ENCODE measurements at regions not wholly inside any gene's neighbourhood (a gene's known extent, or its start where the extent isn't known, plus 50 kb on each side); places are given as distances from the start of the nearest gene placed in this dataset.

DNA sequence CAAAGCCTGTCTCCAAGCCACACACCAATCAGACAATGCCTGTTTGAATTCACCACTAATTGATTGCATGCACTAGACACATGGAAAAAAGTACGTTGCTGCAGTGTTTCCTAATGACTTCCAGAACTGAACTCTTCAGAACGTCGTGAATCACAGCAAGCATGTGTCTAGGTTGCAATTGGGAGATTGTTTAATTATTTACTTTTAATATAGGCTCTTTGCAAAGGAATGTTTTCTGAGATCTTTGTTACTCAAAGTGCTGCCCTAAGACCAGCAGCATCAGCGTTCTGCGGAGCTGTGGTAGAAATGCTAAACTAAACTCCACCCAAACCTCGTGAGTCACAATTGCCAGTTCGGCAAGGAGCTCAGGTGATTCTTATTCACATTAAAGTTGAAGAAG is 52.7 kb upstream of the CCDC68 start:
- DNase-seq (ENCODE audit: low read depth, low spot score), result no peak
- no peaks in the 10 kb centered on the region for H3K9me3 ChIP-seq (ENCODE audit: control insufficient read depth in 1 of 2, insufficient read depth in 1 of 2, low read depth in 1 of 2, low read length in 2 of 2)
- H3K79me2 ChIP-seq (ENCODE audit: insufficient read depth, low read length), result no peaks in the 10 kb centered on the region
- no peak overlapping the region for H3K9ac ChIP-seq (ENCODE audit: low read length)
- H2AFZ ChIP-seq (ENCODE audit: low read depth, low read length, poor library complexity, severe bottlenecking), result no peak overlapping the region
- H3K9me2 ChIP-seq (ENCODE audit: insufficient read depth), result no peaks in the 10 kb centered on the region
- no peaks in the 10 kb centered on the region for H3K36me3 ChIP-seq (ENCODE audit: control insufficient read depth in 1 of 2, insufficient read depth in 2 of 2, low read length in 2 of 2)
- H4K20me1 ChIP-seq (ENCODE audit: insufficient read depth), result no peaks in the 10 kb centered on the region
- no peak overlapping the region for H3K4me2 ChIP-seq (ENCODE audit: low read length)
- ChIA-PET RAD21 (ENCODE audit: low non-redundant PET in 1 of 2, low total read pairs in 2 of 2, uncharacterized antibody in 2 of 2, unreplicated experiment in 2 of 2) (no interaction called here), POLR2A (no interaction called here), CTCF (no interaction called here)
- no peaks in the 10 kb centered on the region for H3K27me3 ChIP-seq (ENCODE audit: insufficient read depth, low read length)
- BruUV-seq (replicated peaks), result no TSS peak
- TF ChIP-seq CEBPB (IDR thresholded peaks at IDR 0.05; ENCODE audit: low read depth) (no peak), SIN3A (IDR thresholded peaks at IDR 0.05; ENCODE audit: low read depth) (no peak), ZFX (IDR thresholded peaks at IDR 0.05) (no peak), CBX3 (IDR thresholded peaks at IDR 0.05; ENCODE audit: low read depth) (no peak), JUND (IDR thresholded peaks at IDR 0.05) (no peak), RAD21 (IDR thresholded peaks at IDR 0.05; ENCODE audit: low read depth) (no peak), TCF7L2 (IDR thresholded peaks at IDR 0.05; ENCODE audit: borderline replicate concordance, extremely low read depth, insufficient read depth, insufficient read length) (no peak), EZH2phosphoT487 (IDR thresholded peaks at IDR 0.05; ENCODE audit: borderline replicate concordance) (no peak), YY1 (IDR thresholded peaks at IDR 0.05; ENCODE audit: extremely low read depth, insufficient replicate concordance, low read depth, low read length) (no peak), POLR2A (IDR thresholded peaks at IDR 0.05; ENCODE audit: borderline replicate concordance, extremely low read depth, insufficient read depth, insufficient read length) (no peak), EZH2 (IDR thresholded peaks at IDR 0.05) (no peak), SP1 (IDR thresholded peaks at IDR 0.05; ENCODE audit: low read depth) (no peak), CTCF (IDR thresholded peaks at IDR 0.05 in 2 of 3, conservative IDR thresholded peaks at IDR 0.05 in 1 of 3; ENCODE audit: borderline replicate concordance in 1 of 3, insufficient read depth in 1 of 3, low read depth in 2 of 3, low read length in 2 of 3) (no peak)
- TF ChIP-seq, protein P1, sequence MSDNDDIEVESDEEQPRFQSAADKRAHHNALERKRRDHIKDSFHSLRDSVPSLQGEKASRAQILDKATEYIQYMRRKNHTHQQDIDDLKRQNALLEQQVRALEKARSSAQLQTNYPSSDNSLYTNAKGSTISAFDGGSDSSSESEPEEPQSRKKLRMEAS (IDR thresholded peaks at IDR 0.05), result no peak
- TF ChIP-seq, protein P2, sequence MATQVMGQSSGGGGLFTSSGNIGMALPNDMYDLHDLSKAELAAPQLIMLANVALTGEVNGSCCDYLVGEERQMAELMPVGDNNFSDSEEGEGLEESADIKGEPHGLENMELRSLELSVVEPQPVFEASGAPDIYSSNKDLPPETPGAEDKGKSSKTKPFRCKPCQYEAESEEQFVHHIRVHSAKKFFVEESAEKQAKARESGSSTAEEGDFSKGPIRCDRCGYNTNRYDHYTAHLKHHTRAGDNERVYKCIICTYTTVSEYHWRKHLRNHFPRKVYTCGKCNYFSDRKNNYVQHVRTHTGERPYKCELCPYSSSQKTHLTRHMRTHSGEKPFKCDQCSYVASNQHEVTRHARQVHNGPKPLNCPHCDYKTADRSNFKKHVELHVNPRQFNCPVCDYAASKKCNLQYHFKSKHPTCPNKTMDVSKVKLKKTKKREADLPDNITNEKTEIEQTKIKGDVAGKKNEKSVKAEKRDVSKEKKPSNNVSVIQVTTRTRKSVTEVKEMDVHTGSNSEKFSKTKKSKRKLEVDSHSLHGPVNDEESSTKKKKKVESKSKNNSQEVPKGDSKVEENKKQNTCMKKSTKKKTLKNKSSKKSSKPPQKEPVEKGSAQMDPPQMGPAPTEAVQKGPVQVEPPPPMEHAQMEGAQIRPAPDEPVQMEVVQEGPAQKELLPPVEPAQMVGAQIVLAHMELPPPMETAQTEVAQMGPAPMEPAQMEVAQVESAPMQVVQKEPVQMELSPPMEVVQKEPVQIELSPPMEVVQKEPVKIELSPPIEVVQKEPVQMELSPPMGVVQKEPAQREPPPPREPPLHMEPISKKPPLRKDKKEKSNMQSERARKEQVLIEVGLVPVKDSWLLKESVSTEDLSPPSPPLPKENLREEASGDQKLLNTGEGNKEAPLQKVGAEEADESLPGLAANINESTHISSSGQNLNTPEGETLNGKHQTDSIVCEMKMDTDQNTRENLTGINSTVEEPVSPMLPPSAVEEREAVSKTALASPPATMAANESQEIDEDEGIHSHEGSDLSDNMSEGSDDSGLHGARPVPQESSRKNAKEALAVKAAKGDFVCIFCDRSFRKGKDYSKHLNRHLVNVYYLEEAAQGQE (IDR thresholded peaks at IDR 0.05; ENCODE audit: low read depth), result no peak
- ATAC-seq, result no peak
- intact Hi-C loops (cut with micrococcal nuclease), result no loop called here
- no peaks in the 10 kb centered on the region for H3K4me1 ChIP-seq (ENCODE audit: control insufficient read depth in 1 of 2, insufficient read depth in 2 of 2, low read length in 2 of 2)
- H3K27ac ChIP-seq (ENCODE audit: low read depth, low read length), result no peak overlapping the region
- no peak overlapping the region for H3K4me3 ChIP-seq (replicated peaks in 1 of 2; ENCODE audit: low read depth in 1 of 2, low read length in 2 of 2)

Measured in HCT116 (cell line).